ENCODE measurements at regions not wholly inside any gene's neighbourhood (a gene's known extent, or its start where the extent isn't known, plus 50 kb on each side); places are given as distances from the start of the nearest gene placed in this dataset.

DNA sequence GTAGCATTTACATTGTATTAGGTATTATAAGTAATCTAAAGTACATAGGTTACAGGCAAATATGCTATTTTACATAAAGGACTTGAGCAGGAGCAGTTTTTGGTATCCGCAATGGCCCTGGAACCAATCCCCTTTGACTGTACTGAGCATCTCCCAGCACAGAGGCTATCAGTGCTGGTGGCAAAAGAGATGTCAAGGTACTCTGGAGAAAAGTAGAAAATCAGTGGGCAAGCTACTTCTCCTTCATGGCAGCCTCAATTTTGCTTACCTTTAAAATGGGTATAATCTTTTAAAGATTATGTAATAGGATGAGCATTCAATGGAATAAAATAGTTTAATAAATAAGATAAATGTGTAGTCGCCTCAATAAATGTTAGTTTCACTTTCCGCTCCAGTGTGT, 56.7 kb upstream of the LMCD1 start:
- Histone ChIP-seq H3K9me3 (ENCODE audit: control insufficient read depth, insufficient read depth, low read length) (no peaks in the 10 kb centered on the region), H3K36me3 (ENCODE audit: control insufficient read depth, insufficient read depth, low read length) (no peaks in the 10 kb centered on the region), H3K27me3 (ENCODE audit: control insufficient read depth, insufficient read depth, low read length) (no peaks in the 10 kb centered on the region), H3K4me1 (ENCODE audit: control insufficient read depth, insufficient read depth, low read length) (peaks cover 5% of the 10 kb centered on the region), H3K27ac (ENCODE audit: low read length) (no peak overlapping the region), H3K4me3 (ENCODE audit: low read length) (no peak overlapping the region)
- DNase-seq (ENCODE audit: low read depth, low spot score) = no peak
- 100% methylated on average over 1 of the region's 3 CpGs for WGBS (ENCODE audit: insufficient coverage, insufficient read length)

- Histone ChIP-seq H3K27ac (ENCODE audit: low read length) (no peak overlapping the region), H3K9me3 (ENCODE audit: control insufficient read depth, insufficient read depth, low read length) (no peaks in the 10 kb centered on the region), H3K36me3 (ENCODE audit: control insufficient read depth, insufficient read depth, low read length) (no peaks in the 10 kb centered on the region), H3K27me3 (ENCODE audit: control insufficient read depth, insufficient read depth, low read length) (no peaks in the 10 kb centered on the region), H3K4me1 (ENCODE audit: control insufficient read depth, insufficient read depth, low read length) (peaks cover 5% of the 10 kb centered on the region), H3K4me3 (ENCODE audit: low read length) (no peak overlapping the region)
- WGBS (ENCODE audit: insufficient coverage, insufficient read length) = no CpG with 5 or more reads among the region's 2 CpGs
- DNase-seq (ENCODE audit: low read depth, low spot score) = no peak
Measured at GRCh38 chr3:8445861-8446260, 55.8 kb upstream of the LMCD1 start.

- Histone ChIP-seq H3K27ac (ENCODE audit: low read length) (no peak overlapping the region), H3K9me3 (ENCODE audit: control insufficient read depth, insufficient read depth, low read length) (no peaks in the 10 kb centered on the region), H3K36me3 (ENCODE audit: control insufficient read depth, insufficient read depth, low read length) (no peaks in the 10 kb centered on the region), H3K27me3 (ENCODE audit: control insufficient read depth, insufficient read depth, low read length) (no peaks in the 10 kb centered on the region), H3K4me1 (ENCODE audit: control insufficient read depth, insufficient read depth, low read length) (peaks cover 5% of the 10 kb centered on the region), H3K4me3 (ENCODE audit: low read length) (no peak overlapping the region)
- no CpG with 5 or more reads among the region's 2 CpGs for WGBS (ENCODE audit: insufficient coverage, insufficient read length)
- no peak for DNase-seq (ENCODE audit: low read depth, low spot score)
Measured at GRCh38 chr3:8446845-8447244, 54.8 kb upstream of the LMCD1 start.

DNA sequence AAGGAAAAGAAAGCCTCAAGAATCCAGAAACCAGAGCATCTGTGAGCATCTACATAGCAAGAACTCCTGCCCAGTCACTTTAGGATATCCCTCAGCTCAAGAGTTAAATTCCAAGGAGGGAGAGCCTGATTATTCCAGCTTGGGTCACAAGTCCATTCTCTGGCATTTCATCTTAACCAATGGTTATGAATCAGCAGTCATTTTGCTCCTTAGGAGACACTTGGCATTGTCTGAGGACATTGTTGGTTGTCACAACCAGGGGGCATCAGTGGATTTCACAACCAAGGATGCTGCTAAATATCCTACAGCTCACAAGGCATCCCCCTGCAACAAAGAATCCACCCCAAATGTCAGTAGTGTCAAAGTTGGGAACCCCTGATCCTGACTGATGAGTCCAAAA, 51.0 kb upstream of the LMCD1 start:
- Histone ChIP-seq H3K36me3 (ENCODE audit: control insufficient read depth, insufficient read depth, low read length) (no peaks in the 10 kb centered on the region), H3K4me1 (ENCODE audit: control insufficient read depth, insufficient read depth, low read length) (no peaks in the 10 kb centered on the region), H3K27ac (ENCODE audit: low read length) (no peak overlapping the region), H3K9me3 (ENCODE audit: control insufficient read depth, insufficient read depth, low read length) (no peaks in the 10 kb centered on the region), H3K4me3 (ENCODE audit: low read length) (no peak overlapping the region), H3K27me3 (ENCODE audit: control insufficient read depth, insufficient read depth, low read length) (no peaks in the 10 kb centered on the region)
- DNase-seq (ENCODE audit: low read depth, low spot score) = no peak

- Histone ChIP-seq H3K27ac (ENCODE audit: low read length) (no peak overlapping the region), H3K9me3 (ENCODE audit: control insufficient read depth, insufficient read depth, low read length) (no peaks in the 10 kb centered on the region), H3K27me3 (ENCODE audit: control insufficient read depth, insufficient read depth, low read length) (no peaks in the 10 kb centered on the region), H3K36me3 (ENCODE audit: control insufficient read depth, insufficient read depth, low read length) (no peaks in the 10 kb centered on the region), H3K4me3 (ENCODE audit: low read length) (no peak overlapping the region), H3K4me1 (ENCODE audit: control insufficient read depth, insufficient read depth, low read length) (no peaks in the 10 kb centered on the region)
- WGBS (ENCODE audit: insufficient coverage, insufficient read length) = no CpG with 5 or more reads among the region's 4 CpGs
- no peak for DNase-seq (ENCODE audit: low read depth, low spot score)
Measured at GRCh38 chr3:8451696-8452095, 49.9 kb upstream of the LMCD1 start.

Measured in iPS DF 6.9 (cell line).